GM19238 (cell line): ENCODE measurements at regions not wholly inside any gene's neighbourhood (a gene's known extent, or its start where the extent isn't known, plus 50 kb on each side); places are given as distances from the start of the nearest gene placed in this dataset.
"Not testable (repeated sequence)": the region's sequence is repeated elsewhere in the genome, so short reads cannot be mapped to it uniquely, and the experiment has no call there.

Experiments
- DNase-seq: peaks from one replicate; pipeline ENCODE4 v3.0.0; 2011; ENCODE audit warnings: low spot score; ENCODE audit not compliant: insufficient read length

DNA sequence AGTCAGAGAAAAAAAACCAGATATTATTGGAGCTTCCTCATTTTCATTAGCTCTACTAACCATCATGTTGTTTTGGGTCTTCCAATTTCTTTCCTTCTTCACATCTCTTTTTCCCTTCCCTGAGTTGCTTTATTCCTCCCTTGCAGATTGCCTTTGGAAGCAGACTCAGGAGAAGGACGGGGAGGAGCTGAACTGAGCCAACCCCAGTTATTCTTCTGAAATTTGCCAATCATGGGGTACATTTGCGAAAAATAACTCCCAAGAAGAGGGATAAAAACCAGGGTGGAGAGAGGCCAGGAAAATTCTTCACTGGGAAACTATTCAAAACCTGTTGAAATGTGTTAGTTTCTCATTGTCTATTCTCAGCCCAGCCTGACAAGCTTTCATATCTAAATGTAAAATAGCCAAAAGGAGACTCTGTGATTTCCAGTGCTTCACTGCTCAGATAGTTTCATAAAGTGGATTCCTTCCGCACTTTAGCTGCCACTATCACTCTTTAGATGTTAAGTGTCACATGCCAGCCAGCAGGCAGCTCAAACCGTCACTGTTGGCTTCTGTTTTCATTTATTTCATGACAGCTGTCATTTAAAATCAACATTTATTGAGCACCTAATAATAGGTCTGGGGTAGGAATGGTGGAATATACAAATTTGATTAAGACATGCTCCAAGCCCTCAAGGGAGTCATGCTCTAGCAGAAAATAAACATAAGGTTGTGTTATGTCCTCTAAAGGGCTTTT is 204.5 kb downstream of the SREK1 start:
- no peak for DNase-seq

DNA sequence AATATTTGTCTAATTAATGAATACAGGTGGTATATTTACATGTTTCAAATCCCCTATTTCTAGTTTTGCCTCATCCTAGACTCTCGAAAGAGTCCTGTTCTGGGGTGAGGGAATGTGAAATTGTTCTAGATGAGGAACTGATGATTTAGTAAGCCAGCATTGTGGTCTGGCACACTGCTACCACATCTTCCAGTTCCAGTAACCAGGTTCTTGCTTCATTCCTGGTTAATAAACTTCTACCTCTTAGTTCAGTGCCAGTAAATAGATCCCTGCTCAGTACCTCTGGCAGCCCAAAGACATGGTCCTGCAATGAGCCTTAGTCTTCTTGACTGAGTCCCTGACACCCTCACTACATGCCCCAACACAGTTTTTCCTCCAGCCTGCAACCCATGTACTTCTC is 207.7 kb downstream of the SREK1 start:
- DNase-seq = no peak

DNA sequence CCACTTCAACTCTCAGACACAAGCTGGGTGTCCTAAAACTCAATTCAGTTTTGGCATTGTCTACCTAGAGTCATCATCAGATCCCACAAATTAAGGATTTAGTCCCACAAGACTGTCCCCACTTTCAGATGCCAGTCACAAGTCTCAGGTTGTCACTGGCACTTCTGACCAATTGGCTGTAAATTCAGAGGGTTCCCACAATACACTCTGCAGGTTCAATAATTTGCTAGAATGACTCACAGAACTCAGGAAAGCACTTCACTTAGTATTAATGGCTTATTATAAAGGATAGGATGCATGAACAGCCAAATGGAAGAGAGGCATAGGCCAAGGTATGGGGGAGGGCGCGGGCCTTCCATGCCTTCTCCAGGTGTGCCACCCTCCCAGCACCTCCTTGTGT is 209.1 kb downstream of the SREK1 start:
- DNase-seq = no peak

DNA sequence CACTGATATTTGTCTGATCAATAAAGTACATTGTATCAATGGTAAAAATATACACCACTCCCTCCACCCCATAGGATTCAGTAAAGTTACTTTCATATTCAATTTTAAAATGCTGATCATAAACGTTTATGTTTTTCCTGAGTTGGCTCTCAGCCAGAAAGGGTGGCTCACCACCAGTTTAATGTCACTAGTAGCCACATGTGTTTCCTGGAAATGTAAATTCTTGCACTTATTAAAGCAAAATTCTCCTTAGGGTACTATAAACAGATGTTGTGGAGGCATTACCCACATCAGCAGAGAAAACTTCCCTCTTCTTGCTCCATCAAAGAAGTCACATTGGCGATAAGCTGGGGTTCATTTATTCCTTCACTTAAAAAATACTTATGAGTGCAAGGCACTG is 210.3 kb downstream of the SREK1 start:
- no peak for DNase-seq

DNA sequence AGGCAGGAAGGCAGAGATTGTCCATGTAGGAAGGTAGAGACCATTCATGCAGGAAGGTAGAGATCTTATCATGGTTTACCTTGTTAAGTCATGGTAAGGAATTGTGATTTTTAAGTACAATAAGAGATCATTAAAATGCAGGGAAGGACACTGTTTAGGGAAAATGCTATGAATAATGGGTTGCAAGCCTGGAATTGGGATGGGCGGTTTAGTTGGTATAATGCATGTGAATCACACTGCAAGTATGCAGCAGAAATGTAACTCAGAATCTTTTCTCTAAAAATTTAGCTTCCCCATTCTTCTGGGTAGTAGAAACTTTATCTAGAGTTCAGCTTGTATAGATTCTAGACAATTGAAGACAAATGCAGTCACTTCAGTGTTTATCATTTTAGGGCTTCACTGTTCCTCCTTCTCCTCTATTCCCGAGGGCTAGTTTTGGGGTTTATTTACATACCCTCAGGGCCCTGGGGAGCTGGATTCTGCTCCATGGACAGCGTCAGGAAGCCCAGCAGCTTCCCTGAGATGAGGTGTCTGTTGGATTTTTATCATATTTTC is 212.0 kb downstream of the SREK1 start:
- DNase-seq = no peak

DNA sequence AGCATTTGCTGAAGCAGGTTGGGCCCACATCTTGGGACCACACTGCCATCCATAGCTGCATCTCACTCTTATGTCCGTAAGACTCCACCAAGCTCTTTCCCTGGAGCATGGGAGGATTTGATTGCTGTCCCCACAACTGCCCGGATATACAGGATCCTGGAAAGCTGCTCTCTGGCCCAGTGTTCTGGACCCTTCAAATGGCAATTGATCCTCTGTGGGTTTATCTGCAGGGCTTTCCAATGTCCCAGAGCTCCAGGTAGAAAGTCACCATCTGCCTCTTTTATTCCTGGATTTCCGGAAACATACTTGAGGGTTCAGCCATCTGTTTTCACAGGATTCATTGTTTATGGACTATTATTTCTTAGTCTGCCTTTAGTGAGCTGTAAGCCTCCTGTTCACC is 214.6 kb downstream of the SREK1 start:
- no peak for DNase-seq

DNA sequence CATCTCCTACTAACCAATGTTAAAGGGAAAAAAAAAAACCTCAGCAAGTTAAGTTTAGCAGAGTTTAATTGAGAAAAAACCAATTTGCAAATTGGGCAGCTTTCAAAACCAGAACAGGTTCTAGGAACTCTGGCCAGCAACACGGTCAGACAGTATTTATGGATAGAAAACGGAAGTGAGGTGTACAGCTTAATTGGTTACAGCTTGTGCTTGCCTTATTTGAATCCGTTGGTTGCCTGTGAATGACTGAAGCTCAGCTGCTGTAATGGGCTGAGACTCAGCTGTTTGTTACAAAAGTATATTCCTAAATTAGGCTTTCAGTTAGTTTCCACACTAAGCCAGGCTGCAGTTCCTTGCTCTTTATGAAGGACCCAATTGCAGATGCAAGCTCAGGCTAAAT is 217.0 kb downstream of the SREK1 start:
- no peak for DNase-seq

DNA sequence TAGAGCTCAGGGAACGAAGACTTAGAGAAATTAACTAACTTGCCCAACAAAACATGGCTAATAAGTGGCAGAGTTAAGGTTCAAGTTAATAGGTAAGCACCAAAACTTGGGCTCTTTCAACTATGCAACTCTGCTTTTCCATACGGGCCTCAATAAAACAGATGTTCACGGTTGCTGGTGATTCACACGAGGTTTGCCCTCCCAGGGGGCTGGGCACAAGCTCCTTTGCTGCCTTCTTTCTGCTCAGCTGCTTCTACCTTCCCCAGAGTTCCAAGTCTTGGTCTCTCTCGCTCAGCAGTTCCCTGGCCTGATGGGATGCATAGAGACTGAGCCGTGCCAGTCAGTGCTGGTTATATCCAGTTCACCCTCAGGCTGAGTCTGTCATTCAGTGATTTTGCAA is 217.9 kb downstream of the SREK1 start:
- DNase-seq = no peak

DNA sequence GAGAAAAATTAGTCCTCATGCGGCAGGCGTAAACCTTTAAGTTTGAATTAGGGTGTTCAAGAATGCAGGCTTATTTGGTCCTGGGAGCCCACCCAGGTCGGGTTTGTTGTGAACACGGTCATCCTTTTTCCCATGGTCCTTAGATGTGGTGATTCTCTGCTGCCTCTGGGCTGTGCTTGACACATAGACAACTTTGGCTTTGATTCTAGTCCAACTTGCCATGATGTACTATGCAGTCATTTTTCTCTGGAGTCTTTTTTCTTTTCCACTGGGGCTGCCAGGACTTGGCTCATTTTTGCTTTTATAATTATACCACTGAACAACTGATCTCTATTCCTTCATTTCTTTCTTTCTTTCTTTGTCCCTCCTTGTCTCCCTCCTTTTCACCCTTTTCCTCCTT is 218.6 kb downstream of the SREK1 start:
- DNase-seq = no peak

DNA sequence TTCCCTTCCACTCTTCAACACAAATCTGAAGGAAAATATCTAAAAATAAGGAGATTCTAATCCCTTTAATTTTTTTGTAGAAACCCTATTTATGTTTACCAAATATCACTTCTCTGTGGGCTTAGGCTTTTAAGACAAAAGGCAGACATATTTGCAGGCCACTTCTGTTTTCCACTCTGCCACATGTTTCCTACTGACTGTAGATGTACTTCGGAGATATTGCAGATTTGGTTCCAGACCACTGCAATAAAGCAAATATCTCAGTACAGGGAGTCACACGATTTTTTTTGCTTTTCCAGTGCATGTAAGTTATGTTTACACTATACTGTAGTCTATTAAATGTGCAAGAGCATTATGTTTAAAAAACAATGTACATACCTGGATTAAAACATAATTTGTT is 219.0 kb downstream of the SREK1 start:
- no peak for DNase-seq

DNA sequence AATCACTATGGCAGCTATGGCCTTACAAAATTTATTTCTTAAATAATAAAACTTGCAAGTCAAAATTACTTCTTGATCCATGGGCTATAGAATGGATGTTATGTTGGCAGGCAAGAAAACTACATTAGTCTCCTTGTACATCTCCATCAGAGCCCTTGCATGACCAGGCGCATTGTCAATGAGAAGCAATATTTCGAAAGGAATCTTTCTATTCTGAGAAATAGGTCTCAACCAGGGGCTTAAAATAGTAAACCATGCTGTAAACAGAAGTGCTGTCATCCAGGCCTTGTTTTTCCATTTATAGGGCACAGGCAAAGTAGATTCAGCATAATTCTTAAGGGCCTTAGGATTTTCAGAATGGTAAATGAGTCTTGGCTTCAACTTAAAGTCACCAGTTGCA is 220.1 kb downstream of the SREK1 start:
- no peak for DNase-seq

DNA sequence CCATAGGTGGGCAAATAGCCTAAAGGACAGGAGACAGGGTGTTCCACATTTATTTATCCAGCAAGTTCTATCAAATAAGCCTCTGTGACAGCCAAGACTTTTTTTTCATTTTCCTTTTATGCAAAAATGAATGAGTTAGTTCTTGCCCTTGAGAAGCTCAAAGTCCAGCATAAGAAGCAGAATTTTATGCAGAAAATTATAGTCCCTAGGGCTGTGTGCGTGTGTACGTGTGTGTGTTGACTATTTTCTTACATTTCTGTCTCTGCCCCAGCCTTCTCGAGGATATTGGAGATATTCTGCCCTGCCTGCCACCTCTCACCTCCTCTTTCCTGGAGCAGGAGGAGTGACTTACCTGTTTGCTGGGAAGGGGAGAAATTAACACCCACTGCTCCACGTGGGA is 221.9 kb downstream of the SREK1 start:
- DNase-seq = no peak

DNA sequence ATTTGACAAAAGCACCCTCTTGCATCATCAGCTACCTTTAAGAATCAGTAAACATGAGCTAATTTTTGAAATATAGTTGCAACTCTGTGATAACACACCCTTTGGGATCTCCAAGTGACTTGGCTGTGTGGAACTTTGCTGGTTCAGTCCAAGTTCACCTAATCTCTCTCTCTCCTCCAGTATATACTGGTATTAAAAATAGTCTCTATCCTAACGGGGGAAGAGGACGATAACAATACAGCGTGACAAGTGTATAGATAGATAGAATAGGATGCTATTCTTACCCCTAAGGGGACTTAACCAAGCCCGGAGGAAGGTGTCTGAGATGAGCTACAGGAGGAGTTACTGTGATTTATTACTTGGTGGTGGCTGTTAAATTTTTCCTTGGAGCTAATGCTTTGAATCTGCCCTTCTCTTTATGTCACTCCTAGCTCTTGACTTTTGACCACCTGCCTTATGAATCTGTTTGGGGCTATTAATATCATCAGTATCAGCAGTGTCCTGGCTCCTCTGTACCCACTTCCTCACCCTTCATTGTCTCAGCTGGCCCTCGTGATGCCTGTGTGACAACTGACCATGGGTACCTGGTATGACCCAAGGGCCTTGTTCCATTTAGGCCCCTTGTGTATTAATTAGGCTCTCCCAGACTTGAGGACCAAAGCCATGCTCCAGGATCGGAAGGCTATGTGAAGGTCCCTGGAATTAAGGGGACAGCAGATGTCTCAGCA is 223.9 kb downstream of the SREK1 start:
- DNase-seq = no peak

DNA sequence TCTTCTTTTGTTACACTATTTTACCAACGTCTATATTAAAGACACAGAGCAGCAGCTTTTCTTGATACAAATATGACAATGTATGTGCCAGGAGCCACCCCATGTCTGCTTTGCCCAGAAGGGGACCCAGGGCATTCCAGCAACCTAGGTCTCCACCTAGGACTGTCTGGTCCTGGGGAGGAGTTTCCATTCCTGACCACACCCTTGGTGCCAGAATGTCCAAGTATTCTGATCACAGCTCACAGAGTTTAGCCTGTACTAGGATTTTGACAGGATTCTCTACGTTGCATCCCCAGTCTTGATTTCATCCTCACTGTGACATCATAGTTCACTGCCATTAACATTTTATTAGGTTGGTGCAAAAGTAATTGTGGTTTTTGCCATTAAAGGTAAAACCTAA is 224.7 kb downstream of the SREK1 start:
- DNase-seq = no peak

DNA sequence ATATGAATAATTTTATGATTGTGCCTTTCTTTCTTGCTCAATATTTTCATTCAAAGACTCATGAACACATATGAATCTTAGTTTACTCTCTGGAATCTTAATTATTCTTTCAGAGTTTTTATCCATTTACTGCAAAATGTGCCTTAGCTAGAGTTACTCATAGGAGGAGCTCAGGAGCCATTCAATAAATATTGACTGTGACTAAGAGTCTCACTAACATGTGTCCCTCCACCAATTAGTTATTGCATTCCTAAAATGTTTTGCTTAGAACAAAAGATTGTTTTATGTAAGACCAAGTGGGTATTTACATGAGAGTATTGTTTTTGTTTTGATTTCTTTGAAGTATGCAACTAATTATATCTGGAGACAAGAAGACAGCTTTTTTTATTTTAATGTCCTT is 218.4 kb upstream of the MAST4 start:
- no peak for DNase-seq

DNA sequence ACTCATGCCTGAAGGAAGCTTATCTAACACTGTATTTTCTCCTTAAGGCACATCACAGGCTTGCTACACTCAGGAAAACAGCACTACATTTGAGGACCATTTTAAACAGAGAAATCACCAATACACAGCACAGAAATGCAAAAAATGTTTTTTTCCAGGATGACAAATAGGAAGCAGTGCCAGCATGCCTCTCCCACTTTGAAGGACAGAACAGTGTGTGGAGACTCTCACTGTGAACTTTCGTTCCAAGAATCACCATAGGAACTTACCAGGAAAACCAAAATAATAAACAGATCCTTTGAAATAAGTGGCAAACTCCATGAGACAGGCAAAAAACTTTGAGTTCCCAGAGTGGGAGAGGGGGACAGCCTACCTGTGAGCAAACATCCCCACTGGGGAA is 217.8 kb upstream of the MAST4 start:
- no peak for DNase-seq

DNA sequence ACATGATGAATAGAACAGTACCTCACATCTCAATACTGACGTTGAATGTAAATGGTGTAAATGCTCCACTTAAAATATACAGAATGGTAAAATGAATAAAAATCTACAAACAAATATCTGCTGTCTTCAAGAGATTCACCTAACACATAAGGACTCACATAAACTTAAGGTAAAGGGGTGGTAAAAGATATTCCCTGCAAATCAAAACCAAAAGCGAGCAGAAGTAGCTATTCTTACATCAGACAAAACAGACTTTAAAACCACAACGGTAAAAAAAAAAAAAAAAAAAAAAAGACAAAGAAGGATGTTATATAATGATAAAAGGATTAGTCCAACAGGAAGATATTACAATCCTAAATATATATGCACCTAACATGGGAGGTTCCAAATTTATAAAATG is 214.0 kb upstream of the MAST4 start:
- DNase-seq = no peak

DNA sequence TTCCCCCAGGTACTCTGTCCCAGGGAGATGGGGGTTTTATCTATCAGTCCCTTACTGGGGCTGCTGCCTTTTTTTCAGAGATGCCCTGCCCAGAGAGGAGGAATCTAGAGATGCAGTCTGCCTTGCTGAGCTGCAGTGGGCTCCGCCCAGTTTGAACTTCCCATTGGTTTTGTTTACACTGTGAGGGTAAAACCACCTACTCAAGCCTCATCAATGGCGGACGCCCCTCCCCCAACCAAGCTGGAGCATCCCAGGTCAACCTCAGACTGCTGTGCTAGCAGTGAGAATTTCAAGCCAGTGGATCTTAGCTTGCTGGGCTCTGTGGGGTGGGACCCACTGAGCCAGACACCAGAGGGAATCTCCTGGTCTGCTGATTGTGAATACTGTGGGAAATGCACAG is 191.0 kb upstream of the MAST4 start:
- DNase-seq = not testable (repeated sequence)

DNA sequence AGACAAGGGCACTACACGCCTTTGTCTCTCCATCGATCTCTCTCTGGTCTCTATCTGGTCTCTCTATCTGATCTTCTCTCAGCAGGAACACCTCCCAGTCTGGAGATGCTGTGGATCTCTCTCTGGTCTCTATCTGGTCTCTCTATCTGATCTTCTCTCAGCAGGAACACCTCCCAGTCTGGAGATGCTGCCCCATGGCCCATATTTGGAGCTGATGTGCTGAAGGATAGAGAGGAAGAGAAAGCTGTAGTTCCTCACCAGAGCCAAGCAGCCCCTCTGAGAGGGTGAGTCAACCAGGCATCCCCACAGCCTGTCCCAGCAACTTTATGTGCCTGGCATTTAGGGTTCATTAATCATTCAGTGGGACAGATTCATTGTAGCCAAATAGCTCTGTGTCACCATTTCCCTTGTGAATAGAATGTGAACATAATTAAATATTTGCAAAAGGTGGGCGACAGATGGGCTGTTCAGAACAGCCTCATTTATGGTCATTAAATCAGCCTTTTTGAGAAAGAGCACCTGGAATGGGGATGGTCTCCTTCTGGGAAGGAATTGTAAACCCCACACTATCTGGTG is 189.3 kb upstream of the MAST4 start:
- no peak for DNase-seq

DNA sequence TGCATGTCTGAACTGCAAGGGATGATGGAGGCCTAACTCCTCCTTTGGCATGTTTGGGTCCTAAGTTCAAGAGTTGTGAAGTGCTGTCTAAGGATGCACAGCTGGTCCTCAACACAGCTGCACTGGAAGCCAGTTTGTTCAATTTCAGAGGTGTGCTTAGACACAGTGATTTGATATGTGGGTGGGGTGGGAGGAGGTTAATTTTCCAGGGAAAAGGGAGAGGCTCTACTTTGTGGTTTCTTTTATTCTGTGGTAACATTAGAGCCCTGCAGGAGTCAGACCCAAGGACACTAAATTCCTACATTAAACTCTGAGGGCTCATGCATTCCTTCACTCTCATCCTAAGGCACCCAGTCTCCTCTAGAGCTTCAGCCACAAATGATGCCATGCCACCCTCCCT is 188.4 kb upstream of the MAST4 start:
- no peak for DNase-seq

DNA sequence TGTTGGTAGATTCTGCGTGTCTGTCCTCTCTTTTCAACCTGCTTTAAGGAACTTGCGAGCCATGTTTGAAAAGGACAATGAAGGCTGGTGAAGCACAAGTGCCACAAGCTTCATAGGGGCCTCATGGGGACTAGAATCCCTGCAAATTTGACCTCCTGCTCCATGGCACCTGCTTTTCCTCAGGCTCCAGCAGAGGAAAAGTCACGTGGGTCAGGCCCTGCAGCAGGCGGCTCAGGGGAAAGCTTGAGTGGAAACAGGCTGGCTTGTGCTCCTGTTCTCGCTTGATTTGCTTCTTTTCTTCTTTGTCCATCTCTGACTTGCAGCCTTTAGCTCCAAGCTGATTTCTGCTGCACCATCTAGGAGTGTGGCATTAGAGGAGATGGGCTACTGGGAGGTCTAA is 187.6 kb upstream of the MAST4 start:
- DNase-seq = no peak

DNA sequence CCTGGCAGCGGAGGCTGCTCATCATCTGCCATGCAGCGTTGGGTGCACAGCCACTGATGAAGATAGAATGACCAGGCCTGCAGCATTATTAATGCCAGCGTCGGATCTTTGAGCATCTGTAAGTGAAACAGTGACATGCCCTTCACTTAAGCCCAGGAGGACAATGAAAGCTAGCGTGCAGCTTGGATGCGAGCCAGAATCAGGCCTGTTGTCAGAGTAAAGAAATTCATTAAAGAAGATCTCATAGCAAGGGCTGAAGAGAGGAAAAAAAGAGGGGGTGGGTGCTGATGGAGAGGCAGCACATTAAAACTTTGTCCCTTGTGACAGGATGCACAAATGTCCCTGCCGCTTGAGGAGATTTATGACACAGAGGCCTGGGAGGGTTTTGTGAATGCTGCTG is 186.1 kb upstream of the MAST4 start:
- no peak for DNase-seq

DNA sequence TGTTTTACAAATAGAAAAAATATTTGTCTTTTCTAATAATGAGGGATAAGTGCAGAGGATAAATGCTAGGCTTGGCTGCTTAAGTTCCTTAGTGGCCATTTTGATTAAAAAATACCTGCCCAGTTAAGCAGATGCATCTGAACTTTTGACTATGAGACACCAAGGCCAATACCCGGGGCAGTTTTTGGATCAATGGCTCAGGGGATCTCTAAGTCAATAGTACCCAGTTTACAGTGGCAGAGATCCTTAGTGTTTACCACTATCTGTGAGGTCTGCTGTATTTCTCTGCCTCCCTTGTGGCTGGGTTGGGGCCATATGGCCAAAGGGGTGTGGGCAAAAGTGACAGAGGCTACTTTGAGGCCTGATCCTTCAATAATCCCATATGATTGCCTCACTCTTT is 184.5 kb upstream of the MAST4 start:
- no peak for DNase-seq
